ENCODE measurements at regions not wholly inside any gene's neighbourhood (a gene's known extent, or its start where the extent isn't known, plus 50 kb on each side); places are given as distances from the start of the nearest gene placed in this dataset.

- no peaks in the 10 kb centered on the region for H3K79me1 ChIP-seq (ENCODE audit: low read depth in 1 of 2, low read length in 2 of 2)
- no peaks in the 10 kb centered on the region for H4K20me1 ChIP-seq (ENCODE audit: insufficient read depth, low read length)
- H4K8ac ChIP-seq (ENCODE audit: low read depth in 2 of 2, low read length in 2 of 2): no peak overlapping the region
- H2BK15ac ChIP-seq (ENCODE audit: low read depth, low read length): no peak overlapping the region
- H2BK20ac ChIP-seq (ENCODE audit: low read depth, low read length): no peak overlapping the region
- H4K5ac ChIP-seq (ENCODE audit: low read depth, low read length): no peak overlapping the region
- no peak overlapping the region for H2BK5ac ChIP-seq (ENCODE audit: low read depth, low read length, poor library complexity, severe bottlenecking)
- in situ Hi-C loops (cut with MboI; ENCODE audit: low sequenced_read_pairs): no loop called here
- intact Hi-C loops (cut with micrococcal nuclease): no loop called here
- H3K9ac ChIP-seq (ENCODE audit: low read depth, low read length): no peak overlapping the region
- no CpG with 5 or more reads among the region's 4 CpGs for WGBS, 2 experiments (ENCODE audit: extremely low coverage in 2 of 2, insufficient read length in 1 of 2)
- H2AK5ac ChIP-seq (ENCODE audit: low read depth, low read length): no peak overlapping the region
- no peak overlapping the region for H3K18ac ChIP-seq (ENCODE audit: low read depth, low read length)
- no peak overlapping the region for H3K56ac ChIP-seq (ENCODE audit: extremely low read depth, insufficient read depth, low read length)
- no peak overlapping the region for H3K27ac ChIP-seq (ENCODE audit: insufficient read depth, low read length)
- TF ChIP-seq MXI1 (IDR thresholded peaks at IDR 0.05; ENCODE audit: borderline replicate concordance, low read depth, low read length) (no peak), RFX5 (IDR thresholded peaks at IDR 0.05; ENCODE audit: low read depth, low read length) (no peak), CHD1 (IDR thresholded peaks at IDR 0.05; ENCODE audit: low read depth, low read length) (no peak), USF2 (IDR thresholded peaks at IDR 0.05; ENCODE audit: low read depth, low read length) (no peak), SMC3 (IDR thresholded peaks at IDR 0.05; ENCODE audit: low read depth, low read length) (no peak), RAD21 (IDR thresholded peaks at IDR 0.05; ENCODE audit: low read length) (no peak)
- POLR2A ChIA-PET (ENCODE audit: unreplicated experiment): no interaction called here
- ATAC-seq (ENCODE audit: low read depth) (no peak), DNase-seq (no peak)
- CTCF ChIA-PET: no interaction called here
- no peak overlapping the region for H3K23ac ChIP-seq (ENCODE audit: low read depth, low read length)
- no peak overlapping the region for H3K14ac ChIP-seq (replicated peaks; ENCODE audit: low read depth, low read length)
- no TSS peak for BruUV-seq (replicated peaks)
- dilution Hi-C loops (cut with HindIII; ENCODE audit: low sequenced_read_pairs, unreplicated experiment): no loop called here
- H2AFZ ChIP-seq (replicated peaks; ENCODE audit: low read length, poor library complexity): no peak overlapping the region
- no peak overlapping the region for H4K91ac ChIP-seq (ENCODE audit: insufficient read depth, low read depth, low read length)
- no peak overlapping the region for H3K4me3 ChIP-seq (ENCODE audit: insufficient read depth, low read depth, low read length)
- no peak overlapping the region for H2AK9ac ChIP-seq (replicated peaks; ENCODE audit: low read depth, low read length, poor library complexity)
- H3K9me3 ChIP-seq (ENCODE audit: control insufficient read depth, insufficient read depth, low read length): peaks cover 2% of the 10 kb centered on the region; the same call in 1 of the 2 replicates
- no peaks in the 10 kb centered on the region for H3K36me3 ChIP-seq (ENCODE audit: control insufficient read depth, insufficient read depth, low read length)
- H3K4me1 ChIP-seq (ENCODE audit: control insufficient read depth, insufficient read depth, low read length): no peaks in the 10 kb centered on the region
- H3K4ac ChIP-seq (ENCODE audit: low read depth, low read length): no peak overlapping the region
- H3K4me2 ChIP-seq (ENCODE audit: low read depth, low read length): no peak overlapping the region
- H3K27me3 ChIP-seq (ENCODE audit: control insufficient read depth, insufficient read depth, low read length): no peaks in the 10 kb centered on the region
- H2BK120ac ChIP-seq (ENCODE audit: low read depth, low read length): no peak overlapping the region
- no peaks in the 10 kb centered on the region for H3K9me1 ChIP-seq (ENCODE audit: insufficient read depth, low read length)
Measured at GRCh38 chr7:21269021-21269420, 158.9 kb upstream of the SP4 start.
